Central memory CD4-positive, alpha-beta T cell (primary cell): ENCODE measurements at regions not wholly inside any gene's neighbourhood (a gene's known extent, or its start where the extent isn't known, plus 50 kb on each side); places are given as distances from the start of the nearest gene placed in this dataset.

Experiments used
- DNase-seq: peaks from one replicate; pipeline ENCODE4 v3.0.0; 2022

DNA sequence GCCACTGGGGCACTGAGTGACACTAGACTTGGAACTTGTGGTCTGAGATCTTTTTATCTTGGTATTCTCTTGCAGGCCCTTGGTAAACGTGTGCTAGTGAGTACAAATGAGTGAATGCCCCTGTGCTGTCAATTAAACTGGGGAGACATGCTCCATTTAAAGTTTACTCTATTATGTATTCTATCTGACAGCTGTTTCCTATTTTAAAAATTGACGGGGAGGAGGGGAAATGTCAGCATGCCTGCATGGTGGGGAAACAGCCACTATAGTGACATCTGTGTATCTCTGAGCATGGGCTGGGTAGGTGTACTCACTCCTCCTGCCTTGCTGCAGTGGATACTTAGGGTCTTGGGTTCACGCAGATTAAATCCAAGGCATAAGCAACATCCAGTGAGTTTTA lies 59.0 kb upstream of the IKBKE start:
- no peak for DNase-seq

- no peak for DNase-seq
Measured at GRCh38 chr1:206415942-206416341, 54.3 kb upstream of the IKBKE start.

DNA sequence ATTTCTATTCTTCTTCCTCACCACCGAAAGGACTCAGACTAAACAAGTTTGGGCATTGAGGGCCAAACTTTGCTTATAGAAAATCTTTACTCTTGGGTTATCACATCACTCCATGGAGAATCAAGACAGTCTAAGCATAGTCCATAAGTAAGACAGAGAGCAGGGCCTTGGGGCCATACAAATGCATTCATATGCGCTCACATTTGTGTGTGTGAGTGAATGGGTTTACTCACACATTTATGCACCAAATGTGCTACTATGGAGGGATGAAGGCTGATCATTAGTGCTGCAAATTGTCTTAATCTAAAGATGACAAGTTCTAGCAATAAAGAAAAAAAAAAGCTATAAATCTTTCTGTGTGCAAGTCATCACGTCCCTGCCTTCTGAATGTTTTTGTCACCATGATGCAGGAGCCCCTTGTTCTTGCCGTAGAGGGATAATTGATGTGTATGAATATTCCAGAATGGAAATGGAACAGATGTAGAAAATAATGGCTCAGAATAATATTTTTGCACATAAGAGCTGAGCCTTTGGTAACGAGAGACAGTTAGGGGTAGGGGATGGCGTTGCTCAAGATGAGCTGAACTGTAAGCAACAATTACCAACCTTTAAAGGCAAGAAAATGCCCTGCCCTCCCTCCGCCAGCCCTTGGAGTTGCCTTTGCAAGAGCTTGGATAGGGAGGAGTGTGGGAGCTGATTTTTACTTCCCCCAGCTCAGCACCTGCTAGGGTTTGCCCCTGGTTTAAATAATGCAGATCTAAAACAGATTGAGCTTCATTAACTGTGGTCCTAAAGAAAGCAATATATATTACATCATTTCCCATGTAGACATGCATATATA lies 52.3 kb upstream of the IKBKE start:
- DNase-seq: no peak

DNA sequence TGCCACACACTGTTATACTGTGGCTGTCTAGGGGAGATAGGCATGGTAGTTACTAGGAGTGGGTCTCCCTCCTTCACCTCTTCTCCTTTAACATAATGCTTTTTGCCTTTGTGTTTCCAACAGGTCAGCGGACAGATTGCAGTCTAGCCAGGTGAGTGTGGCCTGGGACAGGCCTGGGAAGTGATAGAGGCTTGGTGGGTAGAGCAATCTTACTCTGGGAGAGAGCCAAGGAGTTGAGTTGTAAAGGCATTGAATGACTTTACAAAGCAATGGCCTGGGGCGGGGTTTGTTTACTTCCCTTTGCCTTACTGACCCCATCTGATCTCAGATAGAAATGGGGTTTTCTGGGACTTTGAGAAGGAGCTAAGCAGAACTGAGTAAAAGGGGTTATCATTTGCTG lies 51.0 kb upstream of the IKBKE start:
- no peak for DNase-seq

DNA sequence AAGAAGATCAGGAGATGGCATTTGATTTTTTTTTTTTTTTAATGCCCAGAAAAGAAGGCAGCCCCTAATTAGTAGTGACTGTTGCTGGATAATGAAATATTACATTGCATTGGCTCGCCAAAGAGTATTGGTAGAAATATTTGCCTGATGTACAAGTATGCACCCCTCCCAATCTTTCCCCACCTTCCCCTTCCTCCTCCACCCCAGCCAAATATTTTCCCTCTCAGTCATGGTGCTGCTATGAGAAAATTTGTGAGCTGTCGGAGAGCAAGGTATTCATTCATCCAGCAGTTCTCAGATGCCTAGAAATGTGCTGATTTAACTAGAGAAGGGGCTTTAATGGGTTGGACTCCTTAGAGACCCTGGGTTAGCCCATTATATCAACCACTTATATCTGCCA lies 50.5 kb upstream of the IKBKE start:
- DNase-seq: no peak

- DNase-seq: no peak
Measured at GRCh38 chr1:206420471-206420870, 49.8 kb upstream of the IKBKE start.
